Spleen (tissue), 11 donors: ENCODE measurements at regions not wholly inside any gene's neighbourhood (a gene's known extent, or its start where the extent isn't known, plus 50 kb on each side); places are given as distances from the start of the nearest gene placed in this dataset.
"Not testable (repeated sequence)": the region's sequence is repeated elsewhere in the genome, so short reads cannot be mapped to it uniquely, and the experiment has no call there.

Source experiments
- DNase-seq: peaks from one replicate; pipeline ENCODE4 v3.0.0-alpha.2; 2020
- H3K27ac ChIP-seq, 8 donors: fragments of 200-600 bp; sonication (generic) in 7 of 8; 1 replicate in 4 of 8; 2 replicates in 4 of 8; pipeline versions ENCODE4 v1.5.0 to v1.8.0; 2016 to 2021; ENCODE audit warnings: inconsistent platforms in 4 of 8, mild to moderate bottlenecking in 4 of 8, moderate library complexity in 1 of 8
- H3K27me3 ChIP-seq, 7 donors: fragments of 200-600 bp; sonication (generic) in 6 of 7; replicated peaks in 1 of 7; 1 replicate in 4 of 7; 2 replicates in 3 of 7; pipeline versions ENCODE4 v1.5.0 to v1.8.0; 2016 to 2021; ENCODE audit warnings: inconsistent platforms in 3 of 7, mild to moderate bottlenecking in 1 of 7
- H3K36me3 ChIP-seq, 6 donors: fragments of 200-600 bp; sonication (generic) in 5 of 6; 1 replicate in 4 of 6; 2 replicates in 2 of 6; pipeline versions ENCODE4 v1.5.0 to v1.8.0; 2016 to 2021; ENCODE audit warnings: inconsistent platforms in 2 of 6
- H3K4me1 ChIP-seq, 6 donors: fragments of 200-600 bp; sonication (generic) in 5 of 6; 1 replicate in 3 of 6; 2 replicates in 3 of 6; pipeline versions ENCODE4 v1.5.0 to v1.8.0; 2016 to 2021; ENCODE audit warnings: inconsistent platforms in 3 of 6
- H3K4me3 ChIP-seq, 8 donors: fragments of 200-600 bp; sonication (generic) in 7 of 8; 1 replicate in 4 of 8; 2 replicates in 4 of 8; pipeline versions ENCODE4 v1.5.0 to v1.8.0; 2016 to 2021; ENCODE audit warnings: inconsistent platforms in 4 of 8, mild to moderate bottlenecking in 4 of 8, moderate library complexity in 2 of 8
- H3K9me3 ChIP-seq, 8 donors: fragments of 200-600 bp; sonication (generic) in 7 of 8; 1 replicate in 4 of 8; 2 replicates in 4 of 8; pipeline versions ENCODE4 v1.5.0 to v1.8.0; 2016 to 2021; ENCODE audit warnings: inconsistent platforms in 4 of 8
- POLR2A ChIP-seq, 3 donors: fragments of 450-650 bp; IDR thresholded peaks; one replicate each; pipeline ENCODE4 v1.5.1; 2017; ENCODE audit warnings: antibody characterized with exemption in 3 of 3, mild to moderate bottlenecking in 1 of 3
- POLR2AphosphoS5 ChIP-seq, 3 donors: sonication (generic); formaldehyde crosslinking; IDR thresholded peaks; one replicate each; pipeline ENCODE4 v1.5.1; 2017; ENCODE audit warnings: antibody characterized with exemption in 3 of 3
- WGBS, 5 donors: extraction: QIAGEN DNeasy Blood & Tissue Kit in 3 of 5; methylation state at CpG; one replicate each; pipeline versions ENCODE4 v1.1.5 to v1.1.7; 2013 to 2018; 5-methylcytosine and 5-hydroxymethylcytosine counted together
- intact Hi-C: fragments of 100-400 bp; cut with DNase I; formaldehyde crosslinking; loops from one replicate; pipeline ENCODE4 v1.15.0; 2023; ENCODE audit warnings: low total_unique reads
- TF ChIP-seq, protein P1 (sequence below), 11 experiments: fragments of 200-600 bp in 7 of 11; fragments of 450-650 bp in 4 of 11; sonication (generic) in 4 of 11; IDR thresholded peaks in 8 of 11; conservative IDR thresholded peaks in 3 of 11; 1 replicate in 7 of 11; 2 replicates in 4 of 11; pipeline versions ENCODE4 v1.4.0 to v1.8.0; 2016 to 2021; ENCODE audit warnings: antibody characterized with exemption in 11 of 11, inconsistent platforms in 4 of 11, mild to moderate bottlenecking in 1 of 11
- donor health status: healthy with polysubstance abuse.
- donor health status: DM: no; HTN: no; CAD: no; lungs with moderate emphysema.
- donor health status: DM: no; HTN: no; CAD: no.
- donor health status: Bipolar disorder and iron deficiency.
- donor health status: healthy.
- donor health status: DM: no; HTN: no; CAD: no.
- donor health status: DM: yes; HTN: yes; CAD: no.

DNA sequence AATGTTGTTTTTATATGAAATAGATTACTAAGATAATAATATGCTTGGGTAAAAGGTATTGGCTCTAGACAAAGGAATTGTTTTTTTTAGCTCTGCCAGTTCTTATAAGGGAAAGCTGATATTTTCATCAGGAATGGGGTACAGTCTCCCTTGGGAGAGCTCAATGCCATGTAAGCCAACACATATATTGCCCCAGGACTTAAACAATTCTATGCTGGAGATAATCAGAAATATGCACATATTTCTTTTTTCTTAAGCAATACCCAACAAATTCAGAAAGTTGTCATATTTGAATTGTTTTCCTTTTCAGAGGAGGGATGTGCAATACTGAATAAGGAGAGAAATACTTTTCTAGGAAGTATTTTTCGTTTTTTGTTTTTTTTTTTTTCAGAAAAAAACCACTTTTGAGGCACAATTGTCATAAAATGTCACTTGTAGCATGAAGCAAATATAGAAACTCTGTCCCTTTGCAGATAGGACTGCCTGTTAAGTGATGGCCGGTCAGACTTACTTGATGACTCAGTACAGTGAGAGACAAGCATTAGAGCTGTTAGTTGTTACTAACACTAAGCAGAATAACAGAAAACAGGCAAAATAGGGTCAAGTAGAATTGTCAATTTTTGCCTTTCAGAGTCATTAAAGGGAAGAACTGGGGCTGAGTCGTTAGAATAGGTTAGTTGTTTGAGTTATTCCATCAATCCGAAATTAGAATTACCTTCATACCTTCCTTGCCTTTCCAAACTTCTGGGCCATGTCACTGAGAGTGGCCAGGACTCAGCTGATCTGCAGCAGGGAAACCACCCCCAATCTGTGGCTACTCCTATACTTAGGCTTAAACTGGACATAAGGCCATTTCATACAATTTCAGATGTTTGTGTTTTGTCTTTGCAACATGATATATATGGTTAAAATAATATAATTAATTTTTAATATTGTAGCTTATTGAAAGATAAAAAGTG, 168.1 kb downstream of the SLC38A4 start:
- no peak overlapping the region for H3K4me3 ChIP-seq
- TF ChIP-seq POLR2AphosphoS5 (IDR thresholded peaks at IDR 0.05), result no peak
- TF ChIP-seq, protein P1, sequence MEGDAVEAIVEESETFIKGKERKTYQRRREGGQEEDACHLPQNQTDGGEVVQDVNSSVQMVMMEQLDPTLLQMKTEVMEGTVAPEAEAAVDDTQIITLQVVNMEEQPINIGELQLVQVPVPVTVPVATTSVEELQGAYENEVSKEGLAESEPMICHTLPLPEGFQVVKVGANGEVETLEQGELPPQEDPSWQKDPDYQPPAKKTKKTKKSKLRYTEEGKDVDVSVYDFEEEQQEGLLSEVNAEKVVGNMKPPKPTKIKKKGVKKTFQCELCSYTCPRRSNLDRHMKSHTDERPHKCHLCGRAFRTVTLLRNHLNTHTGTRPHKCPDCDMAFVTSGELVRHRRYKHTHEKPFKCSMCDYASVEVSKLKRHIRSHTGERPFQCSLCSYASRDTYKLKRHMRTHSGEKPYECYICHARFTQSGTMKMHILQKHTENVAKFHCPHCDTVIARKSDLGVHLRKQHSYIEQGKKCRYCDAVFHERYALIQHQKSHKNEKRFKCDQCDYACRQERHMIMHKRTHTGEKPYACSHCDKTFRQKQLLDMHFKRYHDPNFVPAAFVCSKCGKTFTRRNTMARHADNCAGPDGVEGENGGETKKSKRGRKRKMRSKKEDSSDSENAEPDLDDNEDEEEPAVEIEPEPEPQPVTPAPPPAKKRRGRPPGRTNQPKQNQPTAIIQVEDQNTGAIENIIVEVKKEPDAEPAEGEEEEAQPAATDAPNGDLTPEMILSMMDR (IDR thresholded peaks at IDR 0.05 in 8 of 11, conservative IDR thresholded peaks at IDR 0.05 in 3 of 11), result no peak
- no peak for TF ChIP-seq POLR2A (IDR thresholded peaks at IDR 0.05)
- H3K4me1 ChIP-seq, result peaks cover 14 to 34% (median 26%) of the 10 kb centered on the region in 6 donors
- no peaks in the 10 kb centered on the region for H3K36me3 ChIP-seq
- no peak overlapping the region for H3K27ac ChIP-seq
- intact Hi-C loops, result no loop called here
- DNase-seq, result no peak
- H3K9me3 ChIP-seq, result no peaks in the 10 kb centered on the region
- no peaks in the 10 kb centered on the region for H3K27me3 ChIP-seq
- 72 to 91% (median 77%) methylated on average over 4 of the region's 4 CpGs for WGBS, 5 donors

DNA sequence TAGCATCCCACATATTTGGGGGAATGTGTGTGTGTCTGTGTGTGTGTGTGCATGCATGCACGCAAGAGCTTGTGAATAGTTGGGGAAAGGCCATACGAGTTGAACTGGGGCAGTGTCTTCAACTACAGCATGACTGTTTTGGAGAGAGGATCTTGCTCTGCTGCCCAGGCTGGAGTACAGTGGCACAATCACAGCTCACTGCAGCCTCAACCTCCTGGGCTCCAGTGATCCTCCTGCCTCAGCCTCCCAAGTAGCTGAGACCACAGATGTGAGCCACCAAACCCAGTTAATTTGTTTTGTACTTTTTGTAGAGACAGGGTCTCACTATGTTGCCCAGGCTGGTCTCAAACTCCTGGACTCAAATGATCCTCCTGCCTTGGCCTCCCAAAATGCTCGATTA, 169.8 kb downstream of the SLC38A4 start:
- H3K27me3 ChIP-seq, H3K27ac ChIP-seq, H3K36me3 ChIP-seq, H3K9me3 ChIP-seq, H3K4me3 ChIP-seq, DNase-seq, intact Hi-C loops: not testable (repeated sequence)
- peaks cover 11 to 26% (median 19%) of the 10 kb centered on the region in 6 donors for H3K4me1 ChIP-seq
- WGBS, 5 donors, result 92 to 100% (median 98%) methylated on average over 3 of the region's 3 CpGs

DNA sequence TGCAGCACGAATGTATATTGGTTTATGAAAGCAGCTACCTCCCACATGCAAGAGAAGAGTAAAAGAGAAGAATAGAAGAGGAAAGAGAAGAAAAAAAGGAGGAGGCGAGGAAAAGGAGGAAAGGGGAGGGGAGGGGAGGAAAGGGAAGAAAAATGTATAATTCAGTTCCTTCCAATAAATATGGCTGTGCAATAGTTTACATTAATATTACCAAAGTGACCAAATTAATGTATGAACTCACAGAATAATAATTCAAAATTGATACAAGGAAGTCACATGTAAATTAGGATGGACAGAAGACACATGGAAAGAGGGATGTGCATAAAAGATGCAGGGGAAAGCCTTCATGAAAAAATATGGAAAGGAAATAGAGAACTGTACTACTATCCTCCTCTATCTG, 172.5 kb downstream of the SLC38A4 start:
- 74 to 86% (median 82%) methylated on average over 2 of the region's 2 CpGs for WGBS, 5 donors
- intact Hi-C loops, result no loop called here

DNA sequence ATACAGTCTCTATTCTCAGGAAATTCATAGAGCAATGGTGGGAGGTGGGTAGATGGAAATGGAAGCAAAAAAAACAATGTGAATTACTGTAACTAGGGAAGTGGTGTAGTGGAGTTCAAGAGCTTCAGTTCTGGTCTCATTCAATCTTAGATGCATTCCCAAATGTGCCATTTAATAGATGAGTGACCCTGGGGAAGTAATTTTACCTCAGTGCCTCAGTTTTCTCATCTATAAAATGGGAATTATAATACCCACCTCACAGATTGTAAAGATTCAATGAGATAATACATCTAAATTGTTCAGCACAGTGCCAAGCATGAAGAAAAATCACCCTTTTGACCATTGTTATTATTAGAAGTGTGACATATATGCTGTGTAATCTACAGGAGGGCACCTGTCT, 173.1 kb downstream of the SLC38A4 start:
- H3K27ac ChIP-seq, result no peak overlapping the region
- H3K9me3 ChIP-seq, result peaks cover 0 to 7% (median 3%) of the 10 kb centered on the region in 8 donors
- DNase-seq, result no peak
- H3K27me3 ChIP-seq, result no peaks in the 10 kb centered on the region
- TF ChIP-seq POLR2AphosphoS5 (IDR thresholded peaks at IDR 0.05) (no peak), POLR2A (IDR thresholded peaks at IDR 0.05) (no peak)
- TF ChIP-seq, protein P1 (IDR thresholded peaks at IDR 0.05 in 8 of 11, conservative IDR thresholded peaks at IDR 0.05 in 3 of 11), result no peak
- no peak overlapping the region for H3K4me3 ChIP-seq
- no peaks in the 10 kb centered on the region for H3K4me1 ChIP-seq
- intact Hi-C loops, result no loop called here
- H3K36me3 ChIP-seq, result no peaks in the 10 kb centered on the region

More for the DNA sequence above, 172.5 kb downstream of the SLC38A4 start:
- TF ChIP-seq, protein P1 (IDR thresholded peaks at IDR 0.05 in 8 of 11, conservative IDR thresholded peaks at IDR 0.05 in 3 of 11), result no peak
- Histone ChIP-seq H3K9me3 (peaks cover 0 to under 1% (median 0%) of the 10 kb centered on the region in 8 donors), H3K4me1 (no peaks in the 10 kb centered on the region), H3K36me3 (no peaks in the 10 kb centered on the region), H3K27ac (no peak overlapping the region), H3K4me3 (no peak overlapping the region), H3K27me3 (no peaks in the 10 kb centered on the region)
- DNase-seq, result no peak
